Tongue (tissue), 1 donor: ENCODE measurements at regions not wholly inside any gene's neighbourhood (a gene's known extent, or its start where the extent isn't known, plus 50 kb on each side); places are given as distances from the start of the nearest gene placed in this dataset.
"Not testable (repeated sequence)": the region's sequence is repeated elsewhere in the genome, so short reads cannot be mapped to it uniquely, and the experiment has no call there.

ENCODE experiments used
- DNase-seq: peaks from one replicate; pipeline ENCODE4 v3.0.0-alpha.2; 2015

- peak; percentile 25 for DNase-seq
Measured at GRCh38 chr4:42824278-42824977, 68.1 kb upstream of the GRXCR1 start.

DNA sequence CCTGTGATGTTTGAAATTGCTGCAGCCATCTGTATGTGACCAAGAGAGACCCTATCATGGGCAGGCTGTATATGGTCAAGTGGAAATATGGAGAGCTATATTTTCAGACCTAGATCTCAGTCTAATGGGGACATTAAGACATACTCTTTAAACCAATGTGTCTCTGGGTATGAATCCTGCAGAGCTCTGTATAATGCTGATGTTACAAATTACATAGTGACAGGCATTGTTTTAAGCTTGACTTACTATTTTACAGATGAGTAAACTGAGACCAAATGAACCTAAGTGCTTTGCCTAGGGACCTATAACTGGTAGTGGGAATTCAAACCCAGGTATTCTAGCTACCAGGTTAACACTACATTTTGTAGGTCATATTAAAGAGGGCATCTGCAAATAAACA lies 71.3 kb upstream of the GRXCR1 start:
- no peak for DNase-seq

DNA sequence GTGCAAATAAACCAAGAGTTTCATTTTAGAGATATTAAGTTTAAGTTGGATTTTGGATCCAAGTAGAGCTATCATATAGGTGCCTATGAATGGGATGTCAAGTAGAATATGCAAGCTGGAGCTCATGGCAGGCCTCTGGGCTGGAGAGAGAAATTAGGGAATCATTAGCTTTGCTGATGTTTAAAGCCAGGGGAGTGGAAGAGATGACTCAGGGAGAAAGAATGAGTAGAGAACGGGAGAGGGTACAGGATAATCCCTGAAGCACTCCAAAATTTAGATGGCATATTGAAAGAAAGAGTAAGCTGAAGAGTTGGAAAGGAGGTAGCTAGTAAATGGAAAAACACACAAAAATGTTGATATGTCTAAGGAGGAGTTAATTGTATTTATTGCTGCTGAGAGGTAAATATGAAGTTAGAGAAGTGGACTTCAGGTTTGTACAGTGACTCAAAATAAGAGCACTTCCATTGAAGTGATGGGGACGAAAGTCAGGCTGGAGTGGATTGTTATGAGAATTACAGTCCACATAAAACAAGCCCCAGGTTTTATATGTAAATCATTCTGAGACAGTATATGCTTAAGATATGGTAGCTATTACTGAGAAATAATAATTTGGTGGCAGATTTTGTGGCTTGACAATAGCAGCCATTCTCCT lies 72.5 kb upstream of the GRXCR1 start:
- no peak for DNase-seq

DNA sequence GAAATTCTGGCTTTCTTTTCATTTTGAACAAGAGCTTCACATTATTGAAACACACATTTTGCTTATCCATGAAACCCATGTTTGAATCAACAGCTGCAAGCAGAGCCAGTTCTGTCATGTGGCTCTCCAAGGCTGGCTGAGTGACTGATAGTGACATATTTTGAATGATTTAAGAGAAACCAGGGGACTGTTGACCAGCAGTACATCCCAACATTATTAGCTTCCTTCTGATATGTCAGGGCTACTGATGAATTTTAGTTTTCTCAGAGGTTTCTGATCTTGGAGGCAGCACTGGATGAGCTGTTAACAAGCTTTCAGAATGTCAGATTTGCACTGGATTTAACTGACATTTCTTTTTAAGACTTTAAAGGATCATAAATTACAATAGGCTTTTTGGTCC lies 74.6 kb upstream of the GRXCR1 start:
- DNase-seq, result no peak

- no peak for DNase-seq
Measured at GRCh38 chr4:42816880-42817400, 75.6 kb upstream of the GRXCR1 start.

GRCh38 chr4:42816189-42816879 lies 76.2 kb upstream of the GRXCR1 start:
- peak; percentile 6 for DNase-seq

DNA sequence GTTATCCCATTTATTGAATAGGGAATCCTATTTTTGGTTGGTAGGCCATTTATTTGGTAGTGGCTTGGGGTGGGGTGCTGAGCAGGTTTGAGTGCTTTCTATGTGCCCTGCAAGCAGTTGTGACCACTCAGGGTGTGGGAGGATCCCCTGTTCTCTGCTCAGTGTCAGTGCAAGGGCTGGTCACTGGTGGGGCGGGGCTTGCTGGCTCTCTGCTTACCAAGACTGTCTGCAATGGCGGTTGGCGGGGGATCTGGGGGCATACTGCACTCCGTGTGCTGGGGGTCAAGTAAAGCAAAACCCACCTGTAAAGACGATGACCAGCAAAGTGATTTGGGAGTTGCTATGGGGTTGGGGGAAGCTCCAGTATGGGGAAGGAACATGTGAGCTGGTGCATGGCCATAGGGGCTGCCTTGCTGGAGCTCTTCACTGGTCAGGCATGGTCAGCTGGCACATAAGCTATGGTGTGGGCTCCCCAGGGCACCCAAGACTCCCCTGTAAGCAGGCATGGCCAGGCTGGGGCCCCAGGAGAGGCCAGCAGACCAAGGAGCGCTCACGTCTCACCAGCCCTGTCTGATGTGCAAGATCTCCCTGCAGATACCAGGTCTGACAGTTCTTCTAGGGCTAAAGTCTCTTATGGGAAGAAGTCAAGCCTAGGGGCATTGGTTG lies 83.0 kb upstream of the GRXCR1 start:
- DNase-seq, result no peak

- no peak for DNase-seq
Measured at GRCh38 chr4:42806303-42806835, 86.1 kb upstream of the GRXCR1 start.

DNA sequence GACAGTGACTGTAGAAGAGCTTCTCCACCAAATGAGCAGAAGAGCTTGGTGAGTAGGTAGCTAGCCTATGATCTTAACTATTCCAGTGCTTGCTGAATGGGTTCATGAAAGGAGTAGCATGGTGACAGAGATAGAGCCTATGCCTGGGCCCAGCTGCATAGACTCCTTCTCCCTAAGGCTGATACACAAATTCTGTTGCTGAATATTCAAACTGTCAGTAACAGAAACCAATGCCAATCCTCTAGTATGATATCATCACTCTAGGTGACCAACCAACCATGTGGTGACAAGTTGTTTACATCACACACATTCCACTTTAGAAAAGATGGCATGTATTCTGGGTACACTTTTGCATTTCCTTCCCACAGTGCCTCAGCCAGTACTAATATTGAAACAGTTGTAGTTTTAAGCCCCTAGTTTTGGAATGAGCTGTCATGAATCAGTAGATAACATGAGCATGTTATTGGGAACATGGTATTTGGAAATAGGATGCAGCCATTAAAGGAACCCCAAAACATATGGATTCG lies 103.4 kb upstream of the GRXCR1 start:
- no peak for DNase-seq

- DNase-seq, result no peak
Measured at GRCh38 chr4:42787079-42787463, 105.4 kb upstream of the GRXCR1 start.

DNA sequence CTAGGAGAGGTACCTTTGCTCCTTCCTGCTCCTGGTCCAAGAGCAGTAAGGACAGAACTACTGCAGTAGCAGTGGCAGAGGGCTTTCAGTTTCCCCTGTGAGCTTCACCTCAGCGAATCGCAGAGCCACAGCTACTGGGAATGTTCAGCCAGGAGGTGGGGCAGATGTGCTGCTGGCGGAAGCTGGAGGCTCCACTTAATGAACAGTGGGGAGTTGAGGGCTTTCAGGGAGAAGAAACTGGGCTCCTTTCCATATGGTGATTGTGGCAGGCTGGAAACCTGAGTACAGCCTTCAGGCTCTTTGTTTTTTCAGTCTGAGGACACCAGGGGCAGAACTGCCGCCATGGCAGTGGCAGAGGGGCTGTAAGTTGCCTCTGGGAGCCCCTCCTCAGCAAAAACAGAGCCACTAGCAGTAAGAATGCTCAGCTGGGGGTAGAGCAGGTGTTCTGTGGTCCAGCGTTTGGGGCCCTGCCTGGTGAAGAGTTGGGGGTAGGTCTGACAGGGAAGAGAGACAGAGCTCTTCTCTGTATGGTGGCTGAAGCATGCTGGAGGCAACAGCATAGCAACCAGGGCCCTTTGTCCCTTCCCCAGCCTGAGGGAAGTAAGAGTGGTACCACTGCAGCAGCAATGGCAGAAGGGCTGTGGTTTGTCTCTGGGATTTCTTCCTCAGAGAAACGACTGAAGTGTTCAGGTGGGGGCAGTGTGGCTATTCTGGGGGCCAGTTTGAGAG lies 106.0 kb upstream of the GRXCR1 start:
- no peak for DNase-seq

DNA sequence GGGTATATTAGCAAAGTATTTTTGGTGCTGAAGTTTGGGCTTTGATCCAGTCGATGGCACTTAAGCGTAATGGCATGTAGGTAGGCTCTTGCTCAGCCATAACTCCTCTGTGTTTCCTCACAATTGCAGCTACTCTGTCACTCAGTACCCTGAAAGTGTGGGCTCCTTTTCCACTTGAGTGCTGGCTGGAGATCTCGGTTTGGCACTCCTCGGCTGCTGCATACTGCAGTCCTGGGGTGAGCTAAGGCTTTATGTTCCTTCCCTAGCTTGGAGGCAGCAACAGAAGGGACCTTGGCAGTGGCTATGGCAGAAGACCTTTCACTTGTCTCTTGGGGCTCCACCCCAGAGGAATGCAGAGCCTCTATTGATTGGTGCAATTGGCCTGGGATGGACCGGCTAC lies 106.7 kb upstream of the GRXCR1 start:
- DNase-seq, result no peak

DNA sequence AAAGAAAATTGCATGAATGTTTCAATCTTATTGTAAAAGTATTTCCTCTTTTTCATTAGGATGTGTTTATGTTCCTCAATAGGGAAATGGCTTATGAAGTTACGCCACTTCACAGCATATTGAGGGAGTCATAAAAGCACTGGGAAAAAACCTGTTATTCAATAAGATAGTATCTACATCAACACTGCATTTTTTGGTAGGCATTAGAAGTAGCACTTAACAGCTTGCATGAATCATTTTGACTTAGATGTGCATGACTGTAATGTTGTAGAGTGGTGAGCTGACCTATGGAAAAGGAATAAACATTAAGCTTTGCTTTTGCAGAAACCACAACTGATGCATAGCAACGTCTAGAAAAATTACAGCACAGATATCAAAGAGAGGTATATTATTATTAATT lies 111.2 kb upstream of the GRXCR1 start:
- DNase-seq, result no peak

DNA sequence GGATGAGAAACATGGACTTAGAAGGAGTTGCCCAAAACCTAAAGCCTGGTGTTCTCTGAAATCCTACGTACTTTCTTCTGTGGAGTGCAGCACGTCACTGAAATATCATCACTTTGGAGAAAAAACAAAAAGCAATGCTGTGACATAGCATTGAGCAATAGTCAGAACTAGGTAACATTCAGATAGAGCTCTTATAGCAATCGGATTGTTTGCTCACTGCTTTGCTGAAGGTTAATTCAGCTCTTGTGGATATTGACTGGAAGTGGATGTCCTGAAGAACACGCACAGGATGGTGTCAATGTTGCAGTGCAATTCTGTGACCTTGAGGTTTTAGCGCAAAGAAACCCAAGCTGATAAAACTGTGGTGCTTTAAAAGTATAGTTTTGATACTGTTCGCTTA lies 114.2 kb upstream of the GRXCR1 start:
- DNase-seq, result no peak

DNA sequence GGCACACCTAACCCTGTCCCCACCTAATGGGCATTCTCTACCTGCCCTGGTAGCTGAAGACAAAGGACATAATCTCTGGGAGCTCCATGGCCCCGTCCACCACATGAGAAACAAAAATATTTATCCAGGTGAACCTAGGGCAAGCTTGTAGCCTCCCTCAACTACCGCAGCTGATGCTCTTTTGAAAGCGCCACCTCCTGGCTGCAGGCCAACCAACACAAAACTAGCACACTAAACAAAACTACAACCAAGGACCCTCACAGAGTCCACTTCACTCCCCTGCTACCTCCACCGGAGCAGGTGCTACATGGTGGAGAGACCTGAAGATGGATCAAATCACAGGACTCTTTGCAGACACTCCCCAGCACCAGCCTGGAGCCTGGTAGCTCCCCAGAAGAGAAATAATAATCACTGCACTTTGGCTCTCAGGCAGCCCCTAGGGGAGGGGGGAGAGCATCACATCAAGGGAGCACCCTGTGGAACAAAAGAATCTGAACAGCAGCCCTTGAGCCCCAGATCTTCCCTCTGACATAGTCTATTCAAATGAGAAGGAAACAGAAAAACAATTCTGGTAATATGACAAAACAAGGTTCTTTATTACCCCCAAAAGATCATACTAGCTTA lies 111.3 kb upstream of the ATP8A1 start:
- no peak for DNase-seq

DNA sequence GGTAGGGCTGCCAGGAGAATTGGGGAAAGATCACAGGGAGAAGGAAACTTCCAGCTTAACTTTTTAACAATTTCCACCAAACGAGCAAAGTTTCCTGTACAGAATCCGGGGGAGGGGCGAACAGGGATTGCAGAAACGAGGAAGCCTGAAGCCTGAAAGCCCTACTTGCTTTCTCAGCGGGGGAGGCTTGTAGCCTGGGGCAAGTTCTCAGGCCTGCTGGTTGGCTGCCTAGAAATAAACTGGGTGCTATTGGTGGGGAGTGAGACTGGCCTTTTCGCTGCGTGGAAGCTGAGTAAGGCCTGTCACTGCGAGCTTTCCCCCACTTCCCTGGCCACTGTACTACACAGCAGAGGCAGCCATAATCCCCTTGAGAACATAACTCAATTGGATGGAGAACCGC lies 110.8 kb upstream of the ATP8A1 start:
- DNase-seq, result no peak

GRCh38 chr4:42761804-42762203 lies 104.9 kb upstream of the ATP8A1 start:
- no peak for DNase-seq

DNA sequence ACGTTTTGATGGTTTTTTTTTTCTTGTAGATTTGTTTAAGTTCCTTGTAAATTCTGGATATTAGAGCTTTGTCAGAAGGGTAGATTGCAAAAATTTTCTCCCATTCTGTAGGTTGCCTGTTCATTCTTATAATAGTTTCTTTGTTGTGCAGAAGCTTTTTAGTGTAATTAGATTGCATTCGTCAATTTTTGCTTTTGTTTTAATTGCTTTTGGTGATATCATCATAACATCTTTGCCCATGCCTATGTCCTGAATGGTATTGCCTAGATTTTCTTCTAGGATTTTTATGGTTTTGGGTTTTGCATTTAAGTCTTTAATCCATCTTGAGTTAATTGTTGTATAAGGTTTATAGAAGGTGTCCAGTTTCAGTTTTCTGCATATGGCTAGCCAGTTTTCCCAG lies 98.1 kb upstream of the ATP8A1 start:
- DNase-seq, result not testable (repeated sequence)

DNA sequence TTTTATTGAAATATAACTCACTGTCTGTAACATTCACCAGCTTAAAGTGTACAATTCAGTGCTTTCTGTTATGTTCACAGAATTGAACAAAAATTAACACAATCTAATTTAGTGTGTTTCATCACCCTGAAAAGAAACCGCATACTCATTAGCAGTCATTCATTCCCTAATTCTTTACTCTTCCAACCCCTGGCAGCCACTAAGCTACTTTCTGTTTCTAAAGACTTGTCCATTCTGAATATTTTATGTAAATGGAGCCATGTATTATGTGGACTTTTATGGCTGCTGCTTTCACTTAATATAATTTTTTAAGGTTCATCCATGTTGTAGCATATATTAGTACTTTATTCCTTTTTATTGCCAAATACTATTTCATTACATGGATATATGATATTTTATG lies 94.7 kb upstream of the ATP8A1 start:
- DNase-seq, result no peak

DNA sequence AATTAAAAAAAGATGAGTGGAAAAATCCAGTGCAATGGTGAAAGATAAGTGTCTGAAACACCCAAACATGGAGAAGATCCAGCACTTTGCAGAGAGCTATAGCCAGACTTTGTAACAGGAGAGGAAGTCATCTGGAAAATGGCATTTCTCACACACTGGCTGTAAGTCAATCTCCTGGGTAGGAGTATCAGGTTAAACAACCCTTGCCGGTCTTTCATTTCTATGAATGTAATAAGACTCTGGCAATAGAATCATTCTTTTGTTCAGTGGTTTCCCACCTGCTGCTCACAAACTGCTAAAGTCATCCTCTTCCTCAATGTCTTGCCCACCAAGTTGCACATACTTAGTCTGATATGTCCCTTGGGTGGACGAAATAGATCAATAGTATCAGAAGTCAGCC lies 94.0 kb upstream of the ATP8A1 start:
- no peak for DNase-seq

DNA sequence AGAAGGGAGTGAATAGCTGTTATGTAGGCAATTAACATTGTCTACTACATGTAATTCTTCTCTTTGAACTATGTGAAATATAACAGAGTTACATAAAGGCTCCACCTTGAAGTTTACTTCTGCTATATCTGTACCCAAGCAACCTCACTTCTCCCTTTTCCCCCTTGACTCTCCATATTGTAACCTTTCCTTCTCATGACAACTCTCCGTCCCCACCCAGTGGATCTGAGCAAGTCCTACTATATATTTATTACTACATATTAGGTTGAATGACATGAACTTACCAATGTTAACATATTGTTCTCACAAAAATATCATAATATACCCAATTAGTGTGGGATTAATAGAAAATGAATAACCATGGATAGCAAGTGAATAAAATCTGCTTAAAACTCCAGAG lies 93.2 kb upstream of the ATP8A1 start:
- peak; percentile 31 for DNase-seq
